ENCODE measurements at regions not wholly inside any gene's neighbourhood (a gene's known extent, or its start where the extent isn't known, plus 50 kb on each side); places are given as distances from the start of the nearest gene placed in this dataset.
"Not testable (repeated sequence)": the region's sequence is repeated elsewhere in the genome, so short reads cannot be mapped to it uniquely, and the experiment has no call there.

- not testable (repeated sequence) for TF ChIP-seq HCFC1 (IDR thresholded peaks at IDR 0.05; ENCODE audit: low read depth, low read length); KLF15 (CRISPR knock-in tag; IDR thresholded peaks at IDR 0.05; ENCODE audit: borderline replicate concordance); YY1 (IDR thresholded peaks at IDR 0.05; ENCODE audit: insufficient read depth, insufficient replicate concordance, low read depth, low read length); ZNF768 (CRISPR knock-in tag; IDR thresholded peaks at IDR 0.05); ZNF33A (CRISPR knock-in tag; IDR thresholded peaks at IDR 0.05; ENCODE audit: borderline replicate concordance); MED8 (CRISPR knock-in tag; IDR thresholded peaks at IDR 0.05; ENCODE audit: insufficient replicate concordance); CTCF (CRISPR knock-in tag; IDR thresholded peaks at IDR 0.05)
Observed at GRCh38 chr17:22044706-22045246, 352.5 kb downstream of the KCNJ18 start.
